ENCODE measurements at regions not wholly inside any gene's neighbourhood (a gene's known extent, or its start where the extent isn't known, plus 50 kb on each side); places are given as distances from the start of the nearest gene placed in this dataset.

- no peak for TF ChIP-seq TSHZ1 (tag by site-specific recombination; IDR thresholded peaks at IDR 0.05; ENCODE audit: borderline replicate concordance)
- TF ChIP-seq CTCF (tag by site-specific recombination; IDR thresholded peaks at IDR 0.05), result no peak
- TF ChIP-seq ZNF776 (tag by site-specific recombination; IDR thresholded peaks at IDR 0.05; ENCODE audit: borderline replicate concordance), result no peak
Measured at GRCh38 chr20:60529149-60529548, 570.9 kb downstream of the CDH26 start.

Measured in HEK293 (cell line).